Ovary (tissue), 7 donors: ENCODE measurements at regions not wholly inside any gene's neighbourhood (a gene's known extent, or its start where the extent isn't known, plus 50 kb on each side); places are given as distances from the start of the nearest gene placed in this dataset.

Experiments
- DNase-seq, 5 donors: peaks; one replicate each; pipeline ENCODE4 v3.0.0-alpha.2; 2019 to 2020
- H3K27ac ChIP-seq, 2 donors: fragments of 200-600 bp; one replicate each; pipeline versions ENCODE4 v1.5.1 to v1.8.0; 2019 to 2022
- H3K27me3 ChIP-seq: fragments of 200-600 bp; one replicate; pipeline ENCODE4 v1.8.0; 2022
- H3K36me3 ChIP-seq: fragments of 200-600 bp; sonication (generic); one replicate; pipeline ENCODE4 v1.5.1; 2019
- H3K4me1 ChIP-seq: one replicate; pipeline ENCODE4 v1.8.1; 2013; ENCODE audit warnings: mild to moderate bottlenecking, moderate library complexity; ENCODE audit not compliant: insufficient read depth
- H3K4me3 ChIP-seq: fragments of 200-600 bp; sonication (generic); one replicate; pipeline ENCODE4 v1.5.1; 2017
- H3K9me3 ChIP-seq, 2 donors: fragments of 200-600 bp in 1 of 2; sonication (generic) in 1 of 2; one replicate each; pipeline versions ENCODE4 v1.5.1 to v1.8.1; 2013 to 2019; ENCODE audit warnings: mild to moderate bottlenecking in 1 of 2, moderate library complexity in 1 of 2
- CTCF ChIP-seq, 3 donors: fragments of 450-650 bp in 2 of 3; fragments of 200-600 bp in 1 of 3; IDR thresholded peaks; one replicate each; pipeline versions ENCODE4 v1.5.1 to v1.8.0; 2016 to 2022; ENCODE audit warnings: antibody characterized with exemption in 3 of 3, mild to moderate bottlenecking in 1 of 3
- EP300 ChIP-seq: sonication (generic); formaldehyde crosslinking; IDR thresholded peaks from one replicate; pipeline ENCODE4 v1.6.1; 2017; ENCODE audit warnings: antibody characterized with exemption
- POLR2A ChIP-seq: fragments of 450-650 bp; IDR thresholded peaks from one replicate; pipeline ENCODE4 v1.6.1; 2017; ENCODE audit warnings: antibody characterized with exemption, mild to moderate bottlenecking, moderate library complexity
- WGBS, 3 donors: extraction: QIAGEN DNeasy Blood & Tissue Kit in 1 of 3; methylation state at CpG; one replicate each; pipeline versions ENCODE4 v1.1.5 to v1.1.7; 2013 to 2017; 5-methylcytosine and 5-hydroxymethylcytosine counted together
- intact Hi-C, 4 donors: fragments of 100-400 bp; cut with DNase I; formaldehyde crosslinking; loops; one replicate each; pipeline versions ENCODE4 v1.11.0 to v1.15.1; 2022 to 2023
- donor health status: DM: no; HTN: no; CAD: no; lungs with moderate emphysema.
- donor health status: DM: no; HTN: no; CAD: no.
- donor health status: Bipolar disorder and iron deficiency.
- donor health status: DM: no; HTN: no; CAD: no.
- donor health status: DM: yes; HTN: yes; CAD: no.

- 73 to 79% (median 78%) methylated on average over 3 of the region's 3 CpGs for WGBS, 3 donors
- Histone ChIP-seq H3K4me1 (no peaks in the 10 kb centered on the region), H3K4me3 (no peak overlapping the region)
Measured at GRCh38 chr4:15240764-15241163, 187.1 kb upstream of the C1QTNF7 start.

GRCh38 chr4:15242021-15242420, 185.8 kb upstream of the C1QTNF7 start:
- Histone ChIP-seq H3K36me3 (no peaks in the 10 kb centered on the region), H3K9me3 (no peaks in the 10 kb centered on the region), H3K27me3 (no peaks in the 10 kb centered on the region), H3K27ac (no peak overlapping the region), H3K4me3 (no peak overlapping the region), H3K4me1 (no peaks in the 10 kb centered on the region)
- no peak for TF ChIP-seq EP300
- TF ChIP-seq POLR2A, result no peak
- no peak for TF ChIP-seq CTCF (IDR thresholded peaks at IDR 0.05)
- no peak for DNase-seq
- 80 to 85% (median 82%) methylated on average over 1 of the region's 1 CpG for WGBS, 3 donors
- intact Hi-C loops, result no loop called here

More at GRCh38 chr4:15240764-15241163, 187.1 kb upstream of the C1QTNF7 start:
- H3K36me3 ChIP-seq, result no peaks in the 10 kb centered on the region
- no peak overlapping the region for H3K27ac ChIP-seq
- no peaks in the 10 kb centered on the region for H3K27me3 ChIP-seq
- intact Hi-C loops, result no loop called here
- TF ChIP-seq EP300, result no peak
- TF ChIP-seq CTCF (IDR thresholded peaks at IDR 0.05), result no peak
- no peak for TF ChIP-seq POLR2A
- no peaks in the 10 kb centered on the region for H3K9me3 ChIP-seq
- DNase-seq, result no peak

- intact Hi-C loops, result no loop called here
- Histone ChIP-seq H3K4me1 (no peaks in the 10 kb centered on the region), H3K4me3 (no peak overlapping the region), H3K9me3 (no peaks in the 10 kb centered on the region), H3K27ac (no peak overlapping the region), H3K36me3 (no peaks in the 10 kb centered on the region), H3K27me3 (no peaks in the 10 kb centered on the region)
- DNase-seq, result no peak
- TF ChIP-seq CTCF (IDR thresholded peaks at IDR 0.05) (no peak), EP300 (no peak), POLR2A (no peak)
- WGBS, 3 donors, result 96% methylated on average over 2 of the region's 2 CpGs
Measured at GRCh38 chr4:15244354-15244753, 183.5 kb upstream of the C1QTNF7 start.

- no peaks in the 10 kb centered on the region for H3K36me3 ChIP-seq
- no peak for TF ChIP-seq EP300
- no peak for TF ChIP-seq CTCF (IDR thresholded peaks at IDR 0.05)
- TF ChIP-seq POLR2A, result no peak
- no peaks in the 10 kb centered on the region for H3K9me3 ChIP-seq
- intact Hi-C loops, result no loop called here
- H3K27me3 ChIP-seq, result no peaks in the 10 kb centered on the region
- H3K27ac ChIP-seq, result no peak overlapping the region
- DNase-seq, result no peak
- H3K4me3 ChIP-seq, result no peak overlapping the region
- no peaks in the 10 kb centered on the region for H3K4me1 ChIP-seq
- WGBS, 3 donors, result 88 to 90% (median 90%) methylated on average over 3 of the region's 3 CpGs
Measured at GRCh38 chr4:15245006-15245530, 182.8 kb upstream of the C1QTNF7 start.
